Activated B cell treated with CpG ODN at 0.5 μM for 24 hours (primary cell): ENCODE measurements at regions not wholly inside any gene's neighbourhood (a gene's known extent, or its start where the extent isn't known, plus 50 kb on each side); places are given as distances from the start of the nearest gene placed in this dataset.
"Not testable (repeated sequence)": the region's sequence is repeated elsewhere in the genome, so short reads cannot be mapped to it uniquely, and the experiment has no call there.

ENCODE experiments used
- ATAC-seq: fragments of 200-7000 bp; cut with Tn5 transposase; one replicate; pipeline ENCODE4 v1.10.0; 2021; ENCODE audit warnings: low read depth, mild to moderate bottlenecking, moderate library complexity
- CTCF ChIA-PET: fragments of 350-600 bp; sonication (Branson Sonifier 250); formaldehyde crosslinking; loops from one replicate; lab custom pipeline; 2021; ENCODE audit warnings: antibody characterized with exemption; lab: Charles Lee
- POLR2A ChIA-PET: fragments of 350-600 bp; sonication (Branson Sonifier 250); formaldehyde crosslinking; loops from one replicate; lab custom pipeline; 2021; ENCODE audit warnings: antibody characterized with exemption; lab: Charles Lee
- DNase-seq: peaks from one replicate; pipeline ENCODE4 v3.0.0; 2022
- H3K27ac Mint-ChIP-seq: one replicate; pipeline ENCODE4 v1.8.0; 2020; ENCODE audit warnings: mixed read lengths
- H3K27me3 Mint-ChIP-seq: one replicate; pipeline ENCODE4 v1.8.0; 2021; ENCODE audit warnings: mixed read lengths
- H3K36me3 Mint-ChIP-seq: one replicate; pipeline ENCODE4 v1.8.0; 2021; ENCODE audit warnings: low read depth, mixed read lengths
- H3K4me1 Mint-ChIP-seq: one replicate; pipeline ENCODE4 v1.8.0; 2021; ENCODE audit warnings: mixed read lengths
- H3K4me3 Mint-ChIP-seq: one replicate; pipeline ENCODE4 v1.8.0; 2020; ENCODE audit warnings: mild to moderate bottlenecking, mixed read lengths
- H3K9me3 Mint-ChIP-seq: one replicate; pipeline ENCODE4 v1.8.0; 2020; ENCODE audit warnings: mixed read lengths
- CTCF ChIP-seq: fragments of 200-600 bp; IDR thresholded peaks from one replicate; pipeline ENCODE4 v1.8.0; 2022; ENCODE audit warnings: antibody characterized with exemption, mild to moderate bottlenecking
- intact Hi-C: fragments of 100-400 bp; cut with micrococcal nuclease; formaldehyde crosslinking; loops from one replicate; pipeline ENCODE4 v1.15.1; 2024

DNA sequence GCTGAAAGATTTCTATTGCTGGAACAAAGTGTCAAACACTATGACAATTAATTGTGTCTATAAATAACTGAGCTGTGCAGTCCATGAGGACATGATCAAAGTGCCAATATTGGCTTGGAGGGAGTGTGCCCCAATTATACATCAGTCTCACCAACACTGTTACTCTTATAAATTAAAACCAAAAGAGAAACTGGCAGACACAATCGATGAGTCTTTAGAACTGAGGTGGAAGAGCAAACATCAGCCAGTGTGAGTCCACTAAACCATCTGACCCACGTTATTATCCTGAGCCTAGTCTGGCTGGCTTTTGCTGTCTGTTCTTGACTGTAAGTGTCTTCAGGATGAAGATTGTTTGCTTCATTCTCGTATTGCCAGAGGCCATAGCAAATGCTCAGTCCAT is 98.9 kb downstream of the OLIG3 start:
- peaks cover 2% of the 10 kb centered on the region for H3K9me3 Mint-ChIP-seq
- ChIA-PET POLR2A (no interaction called here), CTCF (no interaction called here)
- DNase-seq (no peak), ATAC-seq (no peak)
- intact Hi-C loops: no loop called here
- no peaks in the 10 kb centered on the region for H3K27me3 Mint-ChIP-seq
- H3K4me3 Mint-ChIP-seq: no peak overlapping the region
- H3K4me1 Mint-ChIP-seq: peaks cover under 1% of the 10 kb centered on the region
- no peaks in the 10 kb centered on the region for H3K36me3 Mint-ChIP-seq
- no peak for TF ChIP-seq CTCF
- H3K27ac Mint-ChIP-seq: no peak overlapping the region

- H3K4me1 Mint-ChIP-seq: peaks cover 26% of the 10 kb centered on the region
- no peak for DNase-seq
- ATAC-seq: no peak
- H3K36me3 Mint-ChIP-seq: no peaks in the 10 kb centered on the region
- no peaks in the 10 kb centered on the region for H3K27me3 Mint-ChIP-seq
- no peak overlapping the region for H3K4me3 Mint-ChIP-seq
- ChIA-PET CTCF (no interaction called here), POLR2A (no interaction called here)
- intact Hi-C loops: no loop called here
- H3K9me3 Mint-ChIP-seq: peaks cover 2% of the 10 kb centered on the region
- no peak overlapping the region for H3K27ac Mint-ChIP-seq
- no peak for TF ChIP-seq CTCF
Observed at GRCh38 chr6:137391061-137391814, 103.0 kb downstream of the OLIG3 start.

DNA sequence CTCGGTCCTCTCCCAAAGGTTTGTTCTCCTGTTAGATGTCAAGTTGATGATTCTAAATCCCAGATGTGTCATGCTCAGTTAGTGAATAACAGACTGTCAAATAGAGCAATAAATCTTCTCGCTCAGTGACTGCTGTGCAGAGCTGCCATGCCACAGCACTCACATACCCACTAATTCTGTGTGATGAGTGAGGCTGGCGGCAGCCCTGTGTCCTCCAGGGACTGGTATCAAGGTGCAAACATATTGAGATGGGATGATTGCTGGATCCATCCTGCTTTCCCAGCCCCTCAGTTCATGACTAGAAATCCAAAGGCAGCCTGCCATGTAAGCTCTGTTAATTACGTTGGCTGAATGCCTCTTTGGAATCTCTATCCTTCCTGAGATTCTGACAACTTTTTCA is 103.9 kb downstream of the OLIG3 start:
- CTCF ChIA-PET: no interaction called here
- Mint-ChIP-seq H3K36me3 (no peaks in the 10 kb centered on the region), H3K27me3 (no peaks in the 10 kb centered on the region), H3K27ac (peak overlapping the region; percentile 26), H3K4me1 (peaks cover 26% of the 10 kb centered on the region), H3K9me3 (no peaks in the 10 kb centered on the region), H3K4me3 (no peak overlapping the region)
- intact Hi-C loops: no loop called here
- POLR2A ChIA-PET: no interaction called here
- ATAC-seq (no peak), DNase-seq (no peak)
- no peak for TF ChIP-seq CTCF

GRCh38 chr6:137389150-137389704 is 105.0 kb downstream of the OLIG3 start:
- Mint-ChIP-seq H3K27ac (peak overlapping the region; percentile 73), H3K27me3 (no peaks in the 10 kb centered on the region), H3K9me3 (no peaks in the 10 kb centered on the region), H3K4me1 (peaks cover 26% of the 10 kb centered on the region), H3K4me3 (peak overlapping the region; percentile 65), H3K36me3 (no peaks in the 10 kb centered on the region)
- intact Hi-C loops: loop anchor here (2.0 kb wide), 1 partner anchor 18 kb away; no protein-coding TSS in a partner anchor
- ChIA-PET CTCF (interaction anchor here (0.6 kb wide), 1 partner anchor 26 kb away, joined by 4 read pairs; no protein-coding TSS in a partner anchor), POLR2A (interaction anchor here (0.6 kb wide), 1 partner anchor 19 kb away, joined by 3 read pairs; no protein-coding TSS in a partner anchor)
- DNase-seq: no peak
- TF ChIP-seq CTCF: no peak
- peak; percentile 93 for ATAC-seq

DNA sequence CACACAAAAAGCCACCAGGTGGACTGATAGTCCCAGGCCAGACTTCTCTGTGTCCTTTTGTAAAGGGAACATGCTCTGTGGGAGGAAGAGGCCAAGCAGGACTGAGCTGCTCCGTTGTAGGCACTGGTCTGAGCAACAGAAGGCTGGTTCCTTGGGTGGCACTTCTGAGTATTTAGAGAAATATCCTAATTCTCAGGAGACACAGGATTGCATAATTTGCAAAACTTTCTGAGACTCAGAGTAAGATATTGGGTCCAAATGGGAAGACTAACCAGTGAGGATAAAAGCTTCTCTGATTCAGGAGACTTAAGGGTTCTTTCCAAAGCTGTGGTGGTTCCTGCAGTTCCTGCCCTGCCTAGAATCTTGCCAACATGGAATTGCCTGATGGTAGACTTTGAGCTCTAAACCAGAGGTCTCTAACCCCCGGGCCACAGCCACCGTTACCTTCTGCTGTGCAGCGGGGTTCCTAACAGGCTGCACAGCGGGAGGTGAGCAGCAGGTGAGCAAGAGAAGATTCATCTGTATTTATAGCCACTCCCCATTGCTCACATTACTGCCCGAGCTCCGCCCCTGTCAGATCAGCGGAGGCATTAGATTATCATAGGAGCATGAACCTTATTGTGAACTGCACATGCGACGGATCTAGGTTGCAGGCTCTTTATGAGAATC is 107.0 kb downstream of the OLIG3 start:
- ChIA-PET CTCF (no interaction called here), POLR2A (interaction anchor here (0.6 kb wide), 1 partner anchor 561 kb away, joined by 3 read pairs; no protein-coding TSS in a partner anchor)
- no peaks in the 10 kb centered on the region for H3K27me3 Mint-ChIP-seq
- no peaks in the 10 kb centered on the region for H3K36me3 Mint-ChIP-seq
- DNase-seq (no peak), ATAC-seq (no peak)
- H3K4me1 Mint-ChIP-seq: peaks cover 26% of the 10 kb centered on the region
- H3K4me3 Mint-ChIP-seq: no peak overlapping the region
- no peaks in the 10 kb centered on the region for H3K9me3 Mint-ChIP-seq
- no peak overlapping the region for H3K27ac Mint-ChIP-seq
- no peak for TF ChIP-seq CTCF
- intact Hi-C loops: no loop called here

GRCh38 chr6:137383287-137383686 is 110.9 kb downstream of the OLIG3 start:
- DNase-seq, H3K9me3 Mint-ChIP-seq, H3K27me3 Mint-ChIP-seq, H3K27ac Mint-ChIP-seq, H3K36me3 Mint-ChIP-seq, intact Hi-C loops, CTCF ChIA-PET, H3K4me1 Mint-ChIP-seq, H3K4me3 Mint-ChIP-seq, ATAC-seq: not testable (repeated sequence)
- POLR2A ChIA-PET: interaction anchor here (0.6 kb wide), 1 partner anchor 10 kb away, joined by 3 read pairs; no protein-coding TSS in a partner anchor
